Thymus (tissue), 11 donors: ENCODE measurements at regions not wholly inside any gene's neighbourhood (a gene's known extent, or its start where the extent isn't known, plus 50 kb on each side); places are given as distances from the start of the nearest gene placed in this dataset.

Experiments used
- DNase-seq, 9 donors: peaks; one replicate each; pipeline ENCODE4 v3.0.0-alpha.2; 2013; ENCODE audit warnings: low spot score in 9 of 9, low read depth in 6 of 9, missing footprints in 1 of 9
- H3K27ac ChIP-seq, 2 donors: one replicate each; pipeline ENCODE4 v1.5.1; 2013; ENCODE audit warnings: control low read depth in 1 of 2, low read depth in 1 of 2, low read length in 1 of 2, mild to moderate bottlenecking in 1 of 2, moderate library complexity in 1 of 2
- H3K27me3 ChIP-seq, 2 donors: one replicate each; pipeline ENCODE4 v1.5.1; 2013; ENCODE audit warnings: low read length in 1 of 2; ENCODE audit not compliant: control insufficient read depth in 2 of 2, insufficient read depth in 1 of 2
- H3K36me3 ChIP-seq, 2 donors: one replicate each; pipeline ENCODE4 v1.5.1; 2013; ENCODE audit warnings: low read length in 1 of 2, mild to moderate bottlenecking in 1 of 2, moderate library complexity in 1 of 2; ENCODE audit not compliant: control insufficient read depth in 2 of 2, insufficient read depth in 2 of 2
- H3K4me1 ChIP-seq, 2 donors: one replicate each; pipeline ENCODE4 v1.5.1; 2013; ENCODE audit warnings: low read length in 2 of 2; ENCODE audit not compliant: control insufficient read depth in 2 of 2, insufficient read depth in 2 of 2
- H3K4me3 ChIP-seq, 2 donors: one replicate each; pipeline ENCODE4 v1.5.1; 2013; ENCODE audit warnings: low read length in 2 of 2, control low read depth in 1 of 2, mild to moderate bottlenecking in 1 of 2
- H3K9me3 ChIP-seq, 2 donors: one replicate each; pipeline ENCODE4 v1.5.1; 2013; ENCODE audit warnings: low read length in 1 of 2, mild to moderate bottlenecking in 1 of 2; ENCODE audit not compliant: control insufficient read depth in 2 of 2, insufficient read depth in 1 of 2
- WGBS: extraction: QIAGEN DNeasy Blood & Tissue Kit; methylation state at CpG from one replicate; pipeline ENCODE4 v1.1.7; 2013; 5-methylcytosine and 5-hydroxymethylcytosine counted together
- donor health status: healthy.

GRCh38 chr2:65869296-65869695, 436.9 kb upstream of the SPRED2 start:
- no peaks in the 10 kb centered on the region for H3K36me3 ChIP-seq
- H3K4me3 ChIP-seq, result no peak overlapping the region
- H3K27me3 ChIP-seq, result no peaks in the 10 kb centered on the region
- H3K27ac ChIP-seq, result no peak overlapping the region
- H3K9me3 ChIP-seq, result no peaks in the 10 kb centered on the region
- 88% methylated on average over 5 of the region's 5 CpGs for WGBS
- no peaks in the 10 kb centered on the region for H3K4me1 ChIP-seq
- DNase-seq, result peak in 1 of 9 donors; percentile 10

- Histone ChIP-seq H3K4me3 (no peak overlapping the region), H3K9me3 (no peaks in the 10 kb centered on the region), H3K27me3 (no peaks in the 10 kb centered on the region), H3K4me1 (no peaks in the 10 kb centered on the region), H3K27ac (no peak overlapping the region), H3K36me3 (no peaks in the 10 kb centered on the region)
- 92% methylated on average over 5 of the region's 5 CpGs for WGBS
- no peak for DNase-seq
Measured at GRCh38 chr2:65868177-65868576, 435.8 kb upstream of the SPRED2 start.

GRCh38 chr2:65867446-65867845, 435.0 kb upstream of the SPRED2 start:
- Histone ChIP-seq H3K9me3 (no peaks in the 10 kb centered on the region), H3K27ac (no peak overlapping the region)
- 64% methylated on average over 4 of the region's 4 CpGs for WGBS

GRCh38 chr2:65866148-65866547, 433.7 kb upstream of the SPRED2 start:
- Histone ChIP-seq H3K27me3 (no peaks in the 10 kb centered on the region), H3K9me3 (no peaks in the 10 kb centered on the region), H3K4me3 (no peak overlapping the region), H3K4me1 (no peaks in the 10 kb centered on the region), H3K27ac (no peak overlapping the region), H3K36me3 (no peaks in the 10 kb centered on the region)
- WGBS, result 91% methylated on average over 3 of the region's 3 CpGs
- no peak for DNase-seq

More at GRCh38 chr2:65867446-65867845, 435.0 kb upstream of the SPRED2 start:
- H3K4me3 ChIP-seq, result no peak overlapping the region
- no peaks in the 10 kb centered on the region for H3K4me1 ChIP-seq
- no peak for DNase-seq
- no peaks in the 10 kb centered on the region for H3K36me3 ChIP-seq
- no peaks in the 10 kb centered on the region for H3K27me3 ChIP-seq

- no peak overlapping the region for H3K4me3 ChIP-seq
- no peaks in the 10 kb centered on the region for H3K4me1 ChIP-seq
- H3K36me3 ChIP-seq, result no peaks in the 10 kb centered on the region
- no peaks in the 10 kb centered on the region for H3K27me3 ChIP-seq
- no peak overlapping the region for H3K27ac ChIP-seq
- no peak for DNase-seq
- 94% methylated on average over 5 of the region's 5 CpGs for WGBS
- no peaks in the 10 kb centered on the region for H3K9me3 ChIP-seq
Measured at GRCh38 chr2:65864619-65865018, 432.2 kb upstream of the SPRED2 start.

- H3K4me3 ChIP-seq, result no peak overlapping the region
- no peak for DNase-seq
- no peaks in the 10 kb centered on the region for H3K9me3 ChIP-seq
- no peaks in the 10 kb centered on the region for H3K36me3 ChIP-seq
- no peaks in the 10 kb centered on the region for H3K4me1 ChIP-seq
- no peaks in the 10 kb centered on the region for H3K27me3 ChIP-seq
- H3K27ac ChIP-seq, result no peak overlapping the region
Measured at GRCh38 chr2:65863713-65864112, 431.3 kb upstream of the SPRED2 start.

GRCh38 chr2:65856928-65857327, 424.5 kb upstream of the SPRED2 start:
- 97% methylated on average over 3 of the region's 3 CpGs for WGBS
- no peaks in the 10 kb centered on the region for H3K36me3 ChIP-seq
- no peak for DNase-seq
- no peak overlapping the region for H3K4me3 ChIP-seq
- H3K27me3 ChIP-seq, result no peaks in the 10 kb centered on the region
- no peaks in the 10 kb centered on the region for H3K9me3 ChIP-seq
- no peak overlapping the region for H3K27ac ChIP-seq
- H3K4me1 ChIP-seq, result no peaks in the 10 kb centered on the region

- no peaks in the 10 kb centered on the region for H3K4me1 ChIP-seq
- DNase-seq, result no peak
- no peaks in the 10 kb centered on the region for H3K36me3 ChIP-seq
- H3K27me3 ChIP-seq, result no peaks in the 10 kb centered on the region
- H3K4me3 ChIP-seq, result no peak overlapping the region
- H3K27ac ChIP-seq, result no peak overlapping the region
- H3K9me3 ChIP-seq, result no peaks in the 10 kb centered on the region
Measured at GRCh38 chr2:65856423-65856822, 424.0 kb upstream of the SPRED2 start.

GRCh38 chr2:65850695-65851094, 418.3 kb upstream of the SPRED2 start:
- DNase-seq, result no peak
- Histone ChIP-seq H3K4me3 (no peak overlapping the region), H3K27me3 (no peaks in the 10 kb centered on the region), H3K4me1 (no peaks in the 10 kb centered on the region), H3K9me3 (no peaks in the 10 kb centered on the region), H3K27ac (no peak overlapping the region), H3K36me3 (no peaks in the 10 kb centered on the region)

- H3K27me3 ChIP-seq, result no peaks in the 10 kb centered on the region
- no peaks in the 10 kb centered on the region for H3K4me1 ChIP-seq
- 91% methylated on average over 9 of the region's 9 CpGs for WGBS
- no peaks in the 10 kb centered on the region for H3K36me3 ChIP-seq
- H3K9me3 ChIP-seq, result no peaks in the 10 kb centered on the region
- no peak overlapping the region for H3K27ac ChIP-seq
- no peak overlapping the region for H3K4me3 ChIP-seq
- DNase-seq, result no peak
Measured at GRCh38 chr2:65846989-65847678, 414.7 kb upstream of the SPRED2 start.
